HEK293 (cell line): ENCODE measurements at regions not wholly inside any gene's neighbourhood (a gene's known extent, or its start where the extent isn't known, plus 50 kb on each side); places are given as distances from the start of the nearest gene placed in this dataset.

Source experiments
- BCL11B ChIP-seq: fragments of 450-650 bp; formaldehyde crosslinking; IDR thresholded peaks from 2 replicates; pipeline ENCODE4 v1.5.1; 2016; ENCODE audit warnings: low read depth, missing biosample characterization, missing genetic modification characterization
- CTCF ChIP-seq: fragments of 450-650 bp; formaldehyde crosslinking; IDR thresholded peaks from 2 replicates; pipeline ENCODE4 v1.5.1; 2016; ENCODE audit warnings: missing biosample characterization, missing genetic modification characterization
- REST ChIP-seq: fragments of 450-650 bp; formaldehyde crosslinking; IDR thresholded peaks from 2 replicates; pipeline ENCODE4 v1.5.1; 2016; ENCODE audit warnings: missing biosample characterization, missing genetic modification characterization
- TCF7L2 ChIP-seq: IDR thresholded peaks from 2 replicates; pipeline ENCODE4 v1.6.1; 2011; ENCODE audit warnings: low read depth, mild to moderate bottlenecking, inconsistent platforms, low read length, moderate library complexity, borderline replicate concordance
- ZNF302 ChIP-seq: fragments of 450-650 bp; formaldehyde crosslinking; IDR thresholded peaks from 2 replicates; pipeline ENCODE4 v1.5.1; 2016; ENCODE audit warnings: missing biosample characterization, missing genetic modification characterization, low read depth
- ZNF580 ChIP-seq: fragments of 450-650 bp; formaldehyde crosslinking; IDR thresholded peaks from 2 replicates; pipeline ENCODE4 v1.5.1; 2016; ENCODE audit warnings: missing biosample characterization, missing genetic modification characterization

GRCh38 chr12:91289906-91290305, 107.3 kb upstream of the DCN start:
- TF ChIP-seq ZNF580 (tag by site-specific recombination) (no peak), ZNF302 (no peak), REST (tag by site-specific recombination) (no peak), TCF7L2 (no peak), BCL11B (no peak), CTCF (no peak)
